ENCODE measurements at regions not wholly inside any gene's neighbourhood (a gene's known extent, or its start where the extent isn't known, plus 50 kb on each side); places are given as distances from the start of the nearest gene placed in this dataset.

- in situ Hi-C loops (cut with MboI; ENCODE audit: low pct_ligation_motif_present in 1 of 4, low pct_unique_long_range_greater_than_20kb in 1 of 4, low sequenced_read_pairs in 3 of 4) (no loop called here), intact Hi-C loops (cut with DNase I; ENCODE audit: low total_unique reads) (no loop called here)
- 52% methylated on average over 4 of the region's 4 CpGs; no CpG with 5 or more reads in 1 of the 2 donors for WGBS, 2 donors (ENCODE audit: low coverage in 1 of 2)
- Histone ChIP-seq H3K27me3 (peaks cover 3% of the 10 kb centered on the region), H3K4me1 (peaks cover 0 to 8% (median 3%) of the 10 kb centered on the region in 4 donors), H3K27ac (peak overlapping the region in 1 of 4 donors; percentile 21), H3K9me3 (no peaks in the 10 kb centered on the region), H3K4me3 (no peak overlapping the region), H3K36me3 (no peaks in the 10 kb centered on the region)
- TF ChIP-seq POLR2AphosphoS5 (IDR thresholded peaks at IDR 0.05) (no peak), CTCF (IDR thresholded peaks at IDR 0.05) (no peak), POLR2A (IDR thresholded peaks at IDR 0.05) (no peak)
- no peak for DNase-seq
These were observed 200.6 kb upstream of the MVB12B start for GRCh38 chr9:126125992-126126409.

GRCh38 chr9:126126807-126127206 lies 199.8 kb upstream of the MVB12B start:
- DNase-seq, result no peak

GRCh38 chr9:126127591-126127990 lies 199.0 kb upstream of the MVB12B start:
- H3K9me3 ChIP-seq, result no peaks in the 10 kb centered on the region
- no peak overlapping the region for H3K27ac ChIP-seq
- in situ Hi-C loops (cut with MboI; ENCODE audit: low pct_ligation_motif_present in 1 of 4, low pct_unique_long_range_greater_than_20kb in 1 of 4, low sequenced_read_pairs in 3 of 4), result no loop called here
- WGBS, 2 donors (ENCODE audit: low coverage in 1 of 2), result 56 to 67% methylated on average over 3 to 5 of the region's 5 CpGs
- H3K4me1 ChIP-seq, result peaks cover 0 to 8% (median 3%) of the 10 kb centered on the region in 4 donors
- TF ChIP-seq POLR2AphosphoS5 (IDR thresholded peaks at IDR 0.05), result no peak
- no peak for TF ChIP-seq EP300 (IDR thresholded peaks at IDR 0.05; ENCODE audit: low read depth)
- TF ChIP-seq CTCF (IDR thresholded peaks at IDR 0.05), result no peak
- TF ChIP-seq POLR2A (IDR thresholded peaks at IDR 0.05), result no peak
- H3K27me3 ChIP-seq, result peaks cover 11% of the 10 kb centered on the region
- no peak for DNase-seq
- no peak overlapping the region for H3K4me3 ChIP-seq
- H3K36me3 ChIP-seq, result no peaks in the 10 kb centered on the region
- intact Hi-C loops (cut with DNase I; ENCODE audit: low total_unique reads), result no loop called here

More at GRCh38 chr9:126126807-126127206, 199.8 kb upstream of the MVB12B start:
- WGBS, 2 donors (ENCODE audit: low coverage in 1 of 2), result 70 to 76% methylated on average over 2 to 5 of the region's 5 CpGs
- TF ChIP-seq POLR2AphosphoS5 (IDR thresholded peaks at IDR 0.05), result no peak
- TF ChIP-seq EP300 (IDR thresholded peaks at IDR 0.05; ENCODE audit: low read depth), result no peak
- TF ChIP-seq POLR2A (IDR thresholded peaks at IDR 0.05), result no peak
- TF ChIP-seq CTCF (IDR thresholded peaks at IDR 0.05), result no peak
- intact Hi-C loops (cut with DNase I; ENCODE audit: low total_unique reads), result no loop called here
- Histone ChIP-seq H3K36me3 (no peaks in the 10 kb centered on the region), H3K4me3 (no peak overlapping the region), H3K27me3 (peaks cover 3% of the 10 kb centered on the region), H3K27ac (no peak overlapping the region), H3K4me1 (peaks cover 0 to 8% (median 3%) of the 10 kb centered on the region in 4 donors), H3K9me3 (no peaks in the 10 kb centered on the region)
- in situ Hi-C loops (cut with MboI; ENCODE audit: low pct_ligation_motif_present in 1 of 4, low pct_unique_long_range_greater_than_20kb in 1 of 4, low sequenced_read_pairs in 3 of 4), result no loop called here

- H3K36me3 ChIP-seq, result no peaks in the 10 kb centered on the region
- no peak for TF ChIP-seq POLR2A (IDR thresholded peaks at IDR 0.05)
- TF ChIP-seq POLR2AphosphoS5 (IDR thresholded peaks at IDR 0.05), result no peak
- no peak for TF ChIP-seq EP300 (IDR thresholded peaks at IDR 0.05; ENCODE audit: low read depth)
- no peak for TF ChIP-seq CTCF (IDR thresholded peaks at IDR 0.05)
- intact Hi-C loops (cut with DNase I; ENCODE audit: low total_unique reads), result no loop called here
- no peak overlapping the region for H3K27ac ChIP-seq
- no peak overlapping the region for H3K4me3 ChIP-seq
- in situ Hi-C loops (cut with MboI; ENCODE audit: low pct_ligation_motif_present in 1 of 4, low pct_unique_long_range_greater_than_20kb in 1 of 4, low sequenced_read_pairs in 3 of 4), result no loop called here
- H3K9me3 ChIP-seq, result no peaks in the 10 kb centered on the region
- WGBS, 2 donors (ENCODE audit: low coverage in 1 of 2), result 80 to 83% methylated on average over 1 to 14 of the region's 14 CpGs
- peaks cover 11% of the 10 kb centered on the region for H3K27me3 ChIP-seq
- DNase-seq, result no peak
- peaks cover 0 to 8% (median 3%) of the 10 kb centered on the region in 4 donors for H3K4me1 ChIP-seq
These were observed 198.0 kb upstream of the MVB12B start for GRCh38 chr9:126128494-126129142.
